ENCODE measurements at regions not wholly inside any gene's neighbourhood (a gene's known extent, or its start where the extent isn't known, plus 50 kb on each side); places are given as distances from the start of the nearest gene placed in this dataset.

- TF ChIP-seq, protein P1, sequence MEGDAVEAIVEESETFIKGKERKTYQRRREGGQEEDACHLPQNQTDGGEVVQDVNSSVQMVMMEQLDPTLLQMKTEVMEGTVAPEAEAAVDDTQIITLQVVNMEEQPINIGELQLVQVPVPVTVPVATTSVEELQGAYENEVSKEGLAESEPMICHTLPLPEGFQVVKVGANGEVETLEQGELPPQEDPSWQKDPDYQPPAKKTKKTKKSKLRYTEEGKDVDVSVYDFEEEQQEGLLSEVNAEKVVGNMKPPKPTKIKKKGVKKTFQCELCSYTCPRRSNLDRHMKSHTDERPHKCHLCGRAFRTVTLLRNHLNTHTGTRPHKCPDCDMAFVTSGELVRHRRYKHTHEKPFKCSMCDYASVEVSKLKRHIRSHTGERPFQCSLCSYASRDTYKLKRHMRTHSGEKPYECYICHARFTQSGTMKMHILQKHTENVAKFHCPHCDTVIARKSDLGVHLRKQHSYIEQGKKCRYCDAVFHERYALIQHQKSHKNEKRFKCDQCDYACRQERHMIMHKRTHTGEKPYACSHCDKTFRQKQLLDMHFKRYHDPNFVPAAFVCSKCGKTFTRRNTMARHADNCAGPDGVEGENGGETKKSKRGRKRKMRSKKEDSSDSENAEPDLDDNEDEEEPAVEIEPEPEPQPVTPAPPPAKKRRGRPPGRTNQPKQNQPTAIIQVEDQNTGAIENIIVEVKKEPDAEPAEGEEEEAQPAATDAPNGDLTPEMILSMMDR (IDR thresholded peaks at IDR 0.05), result no peak
- no peak for TF ChIP-seq POLR2AphosphoS5 (IDR thresholded peaks at IDR 0.05; ENCODE audit: low read depth, low read length)
- no peak for TF ChIP-seq REST (IDR thresholded peaks at IDR 0.05; ENCODE audit: insufficient read depth in 1 of 2, low read depth in 2 of 2, low read length in 1 of 2)
Observed at GRCh38 chr20:60636417-60636816, 615.6 kb upstream of the CDH4 start.

Data from Panc1 (cell line).